ENCODE measurements at regions not wholly inside any gene's neighbourhood (a gene's known extent, or its start where the extent isn't known, plus 50 kb on each side); places are given as distances from the start of the nearest gene placed in this dataset.

- no peak for DNase-seq
Observed at GRCh38 chr5:23064710-23065109, 211.6 kb upstream of the CDH12 start.

- DNase-seq: no peak
Observed at GRCh38 chr5:23053846-23054245, 200.7 kb upstream of the CDH12 start.

GRCh38 chr5:23042226-23042625 is 189.1 kb upstream of the CDH12 start:
- no peak for DNase-seq

- no peak for DNase-seq
Observed at GRCh38 chr5:23035555-23036090, 182.5 kb upstream of the CDH12 start.

GRCh38 chr5:23033864-23034263 is 180.7 kb upstream of the CDH12 start:
- DNase-seq: no peak

GRCh38 chr5:23029290-23029689 is 176.1 kb upstream of the CDH12 start:
- DNase-seq: no peak

GRCh38 chr5:23028445-23029021 is 175.4 kb upstream of the CDH12 start:
- DNase-seq: no peak

- DNase-seq: no peak
Observed at GRCh38 chr5:23027830-23028229, 174.7 kb upstream of the CDH12 start.

GRCh38 chr5:23027331-23027730 is 174.2 kb upstream of the CDH12 start:
- DNase-seq: no peak

GRCh38 chr5:23026252-23027170 is 173.4 kb upstream of the CDH12 start:
- no peak for DNase-seq

- no peak for DNase-seq
Observed at GRCh38 chr5:23025629-23026233, 172.6 kb upstream of the CDH12 start.

GRCh38 chr5:23024470-23024869 is 171.3 kb upstream of the CDH12 start:
- no peak for DNase-seq

- DNase-seq: no peak
Observed at GRCh38 chr5:23014825-23015224, 161.7 kb upstream of the CDH12 start.

GRCh38 chr5:23014266-23014665 is 161.1 kb upstream of the CDH12 start:
- no peak for DNase-seq

GRCh38 chr5:23013395-23013998 is 160.4 kb upstream of the CDH12 start:
- peak; percentile 7 for DNase-seq

- peak; percentile 14 for DNase-seq
Observed at GRCh38 chr5:23012842-23013241, 159.7 kb upstream of the CDH12 start.

- DNase-seq: no peak
Observed at GRCh38 chr5:23007762-23008161, 154.6 kb upstream of the CDH12 start.

GRCh38 chr5:23007236-23007635 is 154.1 kb upstream of the CDH12 start:
- DNase-seq: no peak

- no peak for DNase-seq
Observed at GRCh38 chr5:23001120-23001519, 148.0 kb upstream of the CDH12 start.

- no peak for DNase-seq
Observed at GRCh38 chr5:22998774-22999173, 145.6 kb upstream of the CDH12 start.

- no peak for DNase-seq
Observed at GRCh38 chr5:22998362-22998761, 145.2 kb upstream of the CDH12 start.

- no peak for DNase-seq
Observed at GRCh38 chr5:22988937-22989336, 135.8 kb upstream of the CDH12 start.

GRCh38 chr5:22986281-22986680 is 133.1 kb upstream of the CDH12 start:
- DNase-seq: no peak
